SU-DHL-6 (cell line): ENCODE measurements at regions not wholly inside any gene's neighbourhood (a gene's known extent, or its start where the extent isn't known, plus 50 kb on each side); places are given as distances from the start of the nearest gene placed in this dataset.

ENCODE experiments used
- H2AFZ ChIP-seq: fragments of 200-600 bp; sonication (generic); 2 replicates; pipeline ENCODE4 v1.6.1; 2014; ENCODE audit warnings: low read depth, mild to moderate bottlenecking, moderate library complexity, mixed read lengths, antibody characterized with exemption, low read length; ENCODE audit not compliant: severe bottlenecking
- H3F3A ChIP-seq: fragments of 200-600 bp; shearing (Covaris generic); 2 replicates; pipeline ENCODE4 v1.6.0; 2016; ENCODE audit warnings: antibody characterized with exemption, mild to moderate bottlenecking; ENCODE audit not compliant: insufficient read depth
- H3K27ac ChIP-seq: fragments of 200-600 bp; sonication (generic); 2 replicates; pipeline ENCODE4 v1.5.1; 2016; ENCODE audit warnings: low read depth, mild to moderate bottlenecking, low read length, moderate library complexity, mixed read lengths
- H3K27me3 ChIP-seq: fragments of 200-600 bp; sonication (generic), shearing (Covaris generic); 2 replicates; pipeline ENCODE4 v1.6.0; 2014; ENCODE audit warnings: mild to moderate bottlenecking, low read length
- H3K36me3 ChIP-seq: fragments of 200-600 bp; sonication (generic); 2 replicates; pipeline ENCODE4 v1.6.1; 2014; ENCODE audit warnings: mild to moderate bottlenecking, low read length, mixed read lengths
- H3K4me2 ChIP-seq: fragments of 300-600, 200-600 bp; shearing (Covaris generic), sonication (generic); 2 replicates; pipeline ENCODE4 v1.6.0; 2014; ENCODE audit warnings: low read length, low read depth, mild to moderate bottlenecking; ENCODE audit not compliant: poor library complexity, severe bottlenecking
- H3K4me3 ChIP-seq: fragments of 200-600 bp; sonication (generic); 2 replicates; pipeline ENCODE4 v1.5.1; 2014; ENCODE audit warnings: antibody characterized with exemption, low read length, mild to moderate bottlenecking, mixed read lengths; ENCODE audit not compliant: insufficient read depth, poor library complexity, severe bottlenecking
- H3K79me2 ChIP-seq: fragments of 200-600 bp; sonication (generic); 2 replicates; pipeline ENCODE4 v1.6.1; 2014; ENCODE audit warnings: mild to moderate bottlenecking, low read length, moderate library complexity; ENCODE audit not compliant: insufficient read depth
- H3K9ac ChIP-seq: fragments of 200-600 bp; sonication (generic); 2 replicates; pipeline ENCODE4 v1.7.0; 2014; ENCODE audit warnings: mild to moderate bottlenecking, low read length
- H3K9me2 ChIP-seq: fragments of 200-600 bp; sonication (generic); replicated peaks from 2 replicates; pipeline ENCODE4 v1.6.1; 2014; ENCODE audit warnings: low read length; ENCODE audit not compliant: insufficient read depth
- H3K9me3 ChIP-seq: fragments of 200-600 bp; sonication (generic); 2 replicates; pipeline ENCODE4 v1.6.1; 2014; ENCODE audit warnings: low read length, mixed read lengths; ENCODE audit not compliant: insufficient read depth
- H4K20me1 ChIP-seq: fragments of 200-600 bp; sonication (generic); 2 replicates; pipeline ENCODE4 v1.6.1; 2014; ENCODE audit warnings: low read depth, mild to moderate bottlenecking, antibody characterized with exemption, low read length, moderate library complexity, mixed read lengths
- EZH2phosphoT487 ChIP-seq: fragments of 200-600 bp; sonication (generic), shearing (Covaris generic); conservative IDR thresholded peaks from 2 replicates; pipeline ENCODE4 v1.6.1; 2018; ENCODE audit warnings: mild to moderate bottlenecking, antibody characterized with exemption, low read length, moderate library complexity, mixed read lengths
- TF ChIP-seq, protein P1 (sequence below): fragments of 200-600 bp; sonication (generic); IDR thresholded peaks from one replicate; pipeline ENCODE4 v1.5.1; 2017; ENCODE audit warnings: antibody characterized with exemption, mild to moderate bottlenecking, low read length, moderate library complexity; ENCODE audit not compliant: insufficient read depth, poor library complexity, severe bottlenecking

DNA sequence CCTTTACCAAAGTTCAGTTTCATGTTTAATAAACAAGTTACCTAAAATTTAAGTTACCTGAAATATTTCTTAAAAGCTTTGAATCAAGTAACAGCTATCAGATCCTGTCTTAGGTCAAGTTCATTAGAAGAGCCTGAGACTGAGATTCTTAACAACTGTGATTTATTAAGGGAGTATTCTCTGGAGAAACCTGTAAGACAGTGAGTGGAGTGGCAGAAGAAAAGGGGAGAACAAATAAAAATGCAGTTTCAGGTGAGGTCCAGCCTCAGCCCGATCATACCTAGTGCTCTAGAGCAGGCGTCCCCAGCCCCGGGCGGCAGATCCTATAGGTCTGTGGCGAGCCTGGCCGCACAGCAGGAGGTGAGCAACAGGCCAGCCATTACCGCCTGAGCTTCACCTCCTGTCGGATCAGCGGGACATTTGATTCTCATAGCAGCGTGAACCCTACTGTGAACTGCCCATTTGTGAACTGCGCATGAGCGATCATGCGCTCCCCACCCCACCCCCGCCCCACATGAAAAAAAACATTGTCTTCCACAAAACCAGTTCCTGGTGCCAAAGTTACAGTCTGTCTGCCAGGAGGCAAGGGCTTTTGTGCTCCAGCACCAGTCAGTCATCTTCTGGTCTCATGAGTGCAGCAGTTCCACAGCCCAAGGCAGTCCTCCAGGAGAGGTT lies 59.2 kb upstream of the ADGRB3 start:
- H2AFZ ChIP-seq, result no peak overlapping the region
- H3K4me2 ChIP-seq, result no peak overlapping the region
- TF ChIP-seq, protein P1, sequence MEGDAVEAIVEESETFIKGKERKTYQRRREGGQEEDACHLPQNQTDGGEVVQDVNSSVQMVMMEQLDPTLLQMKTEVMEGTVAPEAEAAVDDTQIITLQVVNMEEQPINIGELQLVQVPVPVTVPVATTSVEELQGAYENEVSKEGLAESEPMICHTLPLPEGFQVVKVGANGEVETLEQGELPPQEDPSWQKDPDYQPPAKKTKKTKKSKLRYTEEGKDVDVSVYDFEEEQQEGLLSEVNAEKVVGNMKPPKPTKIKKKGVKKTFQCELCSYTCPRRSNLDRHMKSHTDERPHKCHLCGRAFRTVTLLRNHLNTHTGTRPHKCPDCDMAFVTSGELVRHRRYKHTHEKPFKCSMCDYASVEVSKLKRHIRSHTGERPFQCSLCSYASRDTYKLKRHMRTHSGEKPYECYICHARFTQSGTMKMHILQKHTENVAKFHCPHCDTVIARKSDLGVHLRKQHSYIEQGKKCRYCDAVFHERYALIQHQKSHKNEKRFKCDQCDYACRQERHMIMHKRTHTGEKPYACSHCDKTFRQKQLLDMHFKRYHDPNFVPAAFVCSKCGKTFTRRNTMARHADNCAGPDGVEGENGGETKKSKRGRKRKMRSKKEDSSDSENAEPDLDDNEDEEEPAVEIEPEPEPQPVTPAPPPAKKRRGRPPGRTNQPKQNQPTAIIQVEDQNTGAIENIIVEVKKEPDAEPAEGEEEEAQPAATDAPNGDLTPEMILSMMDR, result no peak
- no peaks in the 10 kb centered on the region for H3K79me2 ChIP-seq
- no peak overlapping the region for H3K27ac ChIP-seq
- no peak overlapping the region for H3K9ac ChIP-seq
- H3K36me3 ChIP-seq, result no peaks in the 10 kb centered on the region
- H3F3A ChIP-seq, result no peaks in the 10 kb centered on the region
- no peaks in the 10 kb centered on the region for H3K27me3 ChIP-seq
- H3K4me3 ChIP-seq, result no peak overlapping the region
- no peaks in the 10 kb centered on the region for H3K9me3 ChIP-seq
- no peaks in the 10 kb centered on the region for H4K20me1 ChIP-seq
- no peaks in the 10 kb centered on the region for H3K9me2 ChIP-seq

DNA sequence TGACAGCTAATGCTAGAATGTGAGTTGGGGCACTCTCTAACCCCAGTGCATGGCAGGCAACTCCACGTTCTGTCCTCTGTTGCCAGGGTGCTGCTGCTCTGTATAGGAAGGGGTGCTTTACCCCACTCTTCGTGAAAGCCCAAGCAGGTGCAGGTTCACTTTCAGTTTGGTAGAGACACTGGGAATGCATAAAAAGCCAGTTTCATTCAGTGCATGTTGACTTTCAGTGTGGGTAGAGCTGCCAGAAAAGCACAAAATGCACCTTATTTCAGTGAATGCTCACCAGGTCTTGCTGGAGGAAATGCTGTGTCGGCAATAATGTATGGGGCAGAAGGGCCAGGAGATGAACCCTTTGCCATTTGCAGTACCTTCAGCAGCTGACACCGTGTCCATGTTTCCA lies 62.1 kb upstream of the ADGRB3 start:
- TF ChIP-seq EZH2phosphoT487, result no peak
- no peak overlapping the region for H3K4me2 ChIP-seq

DNA sequence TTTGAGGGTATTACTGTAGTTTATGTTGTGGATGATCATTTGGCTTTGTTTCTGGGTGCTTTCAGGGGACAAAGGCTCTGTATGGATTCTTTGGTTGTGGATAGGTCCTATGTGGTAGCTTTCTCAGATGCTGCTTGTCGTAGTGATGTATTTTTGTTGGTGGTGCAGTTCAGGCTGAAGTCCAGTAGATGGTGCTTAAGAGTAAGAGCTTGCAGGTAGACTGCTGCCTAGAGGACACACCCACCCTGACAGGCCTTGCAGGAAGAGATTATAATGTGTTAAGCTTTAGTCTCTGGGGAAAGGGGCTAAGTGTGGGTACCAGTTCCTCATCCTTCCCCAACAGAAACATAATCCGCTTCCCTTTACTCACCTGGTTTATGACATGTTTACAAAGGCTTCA lies 62.6 kb upstream of the ADGRB3 start:
- Histone ChIP-seq H3K9me2 (no peaks in the 10 kb centered on the region), H3K9me3 (no peaks in the 10 kb centered on the region), H4K20me1 (no peaks in the 10 kb centered on the region), H3F3A (no peaks in the 10 kb centered on the region), H3K27me3 (no peaks in the 10 kb centered on the region), H3K79me2 (no peaks in the 10 kb centered on the region), H2AFZ (peak overlapping the region; percentile 52), H3K9ac (no peak overlapping the region), H3K4me3 (no peak overlapping the region), H3K36me3 (no peaks in the 10 kb centered on the region), H3K27ac (no peak overlapping the region), H3K4me2 (no peak overlapping the region)
- TF ChIP-seq, protein P1, result peak; percentile 64
- no peak for TF ChIP-seq EZH2phosphoT487

More for the DNA sequence above, 62.1 kb upstream of the ADGRB3 start:
- Histone ChIP-seq H2AFZ (peak overlapping the region; percentile 52), H3K9me3 (no peaks in the 10 kb centered on the region), H3K36me3 (no peaks in the 10 kb centered on the region), H3K27ac (no peak overlapping the region), H4K20me1 (no peaks in the 10 kb centered on the region), H3K79me2 (no peaks in the 10 kb centered on the region), H3K4me3 (no peak overlapping the region), H3K9ac (no peak overlapping the region), H3F3A (no peaks in the 10 kb centered on the region), H3K27me3 (no peaks in the 10 kb centered on the region), H3K9me2 (no peaks in the 10 kb centered on the region)

DNA sequence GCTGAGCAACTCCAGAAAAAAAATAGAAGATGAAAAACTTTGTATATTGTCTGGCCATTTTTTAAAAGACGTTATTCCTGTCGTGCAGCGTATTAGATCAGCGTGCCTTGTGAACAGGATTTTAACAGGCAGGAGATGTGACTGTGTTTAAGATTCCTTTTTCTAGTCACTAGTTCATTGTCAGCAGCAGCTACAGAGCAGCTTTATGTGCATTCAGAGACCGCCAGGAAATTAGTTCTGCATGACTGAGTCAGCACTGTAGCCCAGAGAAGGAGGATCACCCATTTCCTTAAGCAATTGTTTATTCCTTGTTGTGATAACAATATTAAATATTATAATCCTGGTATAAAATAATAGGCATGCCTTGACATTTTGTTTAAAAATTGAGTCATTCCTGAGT lies 75.4 kb upstream of the ADGRB3 start:
- H3F3A ChIP-seq, result no peaks in the 10 kb centered on the region
- no peaks in the 10 kb centered on the region for H3K9me2 ChIP-seq
- H3K36me3 ChIP-seq, result no peaks in the 10 kb centered on the region
- H2AFZ ChIP-seq, result no peak overlapping the region
- no peaks in the 10 kb centered on the region for H3K27me3 ChIP-seq
- no peaks in the 10 kb centered on the region for H4K20me1 ChIP-seq
- no peak for TF ChIP-seq EZH2phosphoT487
- TF ChIP-seq, protein P1, result no peak
- no peaks in the 10 kb centered on the region for H3K79me2 ChIP-seq
- no peak overlapping the region for H3K9ac ChIP-seq
- H3K4me2 ChIP-seq, result no peak overlapping the region
- no peaks in the 10 kb centered on the region for H3K9me3 ChIP-seq
- no peak overlapping the region for H3K27ac ChIP-seq
- H3K4me3 ChIP-seq, result no peak overlapping the region
